ENCODE measurements at regions not wholly inside any gene's neighbourhood (a gene's known extent, or its start where the extent isn't known, plus 50 kb on each side); places are given as distances from the start of the nearest gene placed in this dataset.

- H3K36me3 ChIP-seq (ENCODE audit: control insufficient read depth in 1 of 2, insufficient read depth in 2 of 2, low read length in 2 of 2) = no peaks in the 10 kb centered on the region
- H3K27me3 ChIP-seq (ENCODE audit: low read depth, low read length) = no peaks in the 10 kb centered on the region
- H3K4me1 ChIP-seq (ENCODE audit: control insufficient read depth in 1 of 2, insufficient read depth in 2 of 2, low read length in 2 of 2) = no peaks in the 10 kb centered on the region
- no peaks in the 10 kb centered on the region for H3K9me3 ChIP-seq (ENCODE audit: control insufficient read depth in 1 of 2, low read length in 2 of 2)
- H3K27ac ChIP-seq (ENCODE audit: low read length) = no peak overlapping the region
- no peak overlapping the region for H3K4me3 ChIP-seq (ENCODE audit: low read depth in 1 of 2, low read length in 2 of 2)
Observed at GRCh38 chr10:44083719-44084400, 301.0 kb downstream of the CXCL12 start.

- H3K9me3 ChIP-seq (ENCODE audit: control insufficient read depth in 1 of 2, low read length in 2 of 2) = no peaks in the 10 kb centered on the region
- H3K27ac ChIP-seq (ENCODE audit: low read length) = no peak overlapping the region
- peaks cover 0 to 23% of the 10 kb centered on the region in 2 donors for H3K4me1 ChIP-seq (ENCODE audit: control insufficient read depth in 1 of 2, insufficient read depth in 2 of 2, low read length in 2 of 2)
- no peaks in the 10 kb centered on the region for H3K36me3 ChIP-seq (ENCODE audit: control insufficient read depth in 1 of 2, insufficient read depth in 2 of 2, low read length in 2 of 2)
- H3K4me3 ChIP-seq (ENCODE audit: low read depth in 1 of 2, low read length in 2 of 2) = no peak overlapping the region
- no peaks in the 10 kb centered on the region for H3K27me3 ChIP-seq (ENCODE audit: low read depth, low read length)
Observed at GRCh38 chr10:44071479-44071878, 313.4 kb downstream of the CXCL12 start.

- Histone ChIP-seq H3K36me3 (ENCODE audit: control insufficient read depth in 1 of 2, insufficient read depth in 2 of 2, low read length in 2 of 2) (no peaks in the 10 kb centered on the region), H3K4me3 (ENCODE audit: low read depth in 1 of 2, low read length in 2 of 2) (no peak overlapping the region), H3K9me3 (ENCODE audit: control insufficient read depth in 1 of 2, low read length in 2 of 2) (no peaks in the 10 kb centered on the region), H3K4me1 (ENCODE audit: control insufficient read depth in 1 of 2, insufficient read depth in 2 of 2, low read length in 2 of 2) (peaks cover 0 to 30% of the 10 kb centered on the region in 2 donors), H3K27ac (ENCODE audit: low read length) (no peak overlapping the region), H3K27me3 (ENCODE audit: low read depth, low read length) (no peaks in the 10 kb centered on the region)
Observed at GRCh38 chr10:44070282-44070681, 314.6 kb downstream of the CXCL12 start.

DNA sequence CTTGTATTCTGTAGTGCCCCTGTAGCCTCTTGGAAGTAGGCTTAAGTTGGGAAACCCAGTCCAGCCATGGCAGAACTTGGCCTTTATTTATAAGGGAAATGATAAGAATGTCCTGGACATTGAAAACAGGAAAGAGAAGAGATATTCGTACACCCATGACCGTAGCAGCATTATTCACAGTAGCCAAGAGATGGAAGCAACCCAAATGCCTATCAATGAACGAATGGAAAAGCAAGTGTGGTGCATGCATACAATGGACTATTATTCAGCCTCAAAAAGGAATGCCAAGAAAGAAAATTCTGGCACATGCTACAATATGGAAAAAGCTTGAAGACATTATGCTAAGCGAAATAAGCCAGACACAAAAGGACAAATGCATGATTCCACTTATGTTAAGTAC, 315.3 kb downstream of the CXCL12 start:
- Histone ChIP-seq H3K36me3 (ENCODE audit: control insufficient read depth in 1 of 2, insufficient read depth in 2 of 2, low read length in 2 of 2) (no peaks in the 10 kb centered on the region), H3K9me3 (ENCODE audit: control insufficient read depth in 1 of 2, low read length in 2 of 2) (no peaks in the 10 kb centered on the region), H3K4me3 (ENCODE audit: low read depth in 1 of 2, low read length in 2 of 2) (no peak overlapping the region), H3K27ac (ENCODE audit: low read length) (no peak overlapping the region), H3K4me1 (ENCODE audit: control insufficient read depth in 1 of 2, insufficient read depth in 2 of 2, low read length in 2 of 2) (peaks cover 0 to 35% of the 10 kb centered on the region in 2 donors), H3K27me3 (ENCODE audit: low read depth, low read length) (no peaks in the 10 kb centered on the region)

- no peaks in the 10 kb centered on the region for H3K27me3 ChIP-seq (ENCODE audit: low read depth, low read length)
- H3K4me3 ChIP-seq (ENCODE audit: low read depth in 1 of 2, low read length in 2 of 2) = no peak overlapping the region
- H3K4me1 ChIP-seq (ENCODE audit: control insufficient read depth in 1 of 2, insufficient read depth in 2 of 2, low read length in 2 of 2) = peaks cover 0 to 38% of the 10 kb centered on the region in 2 donors
- H3K9me3 ChIP-seq (ENCODE audit: control insufficient read depth in 1 of 2, low read length in 2 of 2) = no peaks in the 10 kb centered on the region
- H3K36me3 ChIP-seq (ENCODE audit: control insufficient read depth in 1 of 2, insufficient read depth in 2 of 2, low read length in 2 of 2) = no peaks in the 10 kb centered on the region
- H3K27ac ChIP-seq (ENCODE audit: low read length) = no peak overlapping the region
Observed at GRCh38 chr10:44068716-44069482, 316.0 kb downstream of the CXCL12 start.

- Histone ChIP-seq H3K9me3 (ENCODE audit: control insufficient read depth in 1 of 2, low read length in 2 of 2) (no peaks in the 10 kb centered on the region), H3K27me3 (ENCODE audit: low read depth, low read length) (no peaks in the 10 kb centered on the region), H3K4me1 (ENCODE audit: control insufficient read depth in 1 of 2, insufficient read depth in 2 of 2, low read length in 2 of 2) (peaks cover 0 to 38% of the 10 kb centered on the region in 2 donors), H3K27ac (ENCODE audit: low read length) (no peak overlapping the region), H3K36me3 (ENCODE audit: control insufficient read depth in 1 of 2, insufficient read depth in 2 of 2, low read length in 2 of 2) (no peaks in the 10 kb centered on the region), H3K4me3 (ENCODE audit: low read depth in 1 of 2, low read length in 2 of 2) (no peak overlapping the region)
Observed at GRCh38 chr10:44067432-44067831, 317.5 kb downstream of the CXCL12 start.

- Histone ChIP-seq H3K4me3 (ENCODE audit: low read depth in 1 of 2, low read length in 2 of 2) (no peak overlapping the region), H3K27ac (ENCODE audit: low read length) (no peak overlapping the region), H3K36me3 (ENCODE audit: control insufficient read depth in 1 of 2, insufficient read depth in 2 of 2, low read length in 2 of 2) (no peaks in the 10 kb centered on the region), H3K4me1 (ENCODE audit: control insufficient read depth in 1 of 2, insufficient read depth in 2 of 2, low read length in 2 of 2) (peaks cover 0 to 35% of the 10 kb centered on the region in 2 donors), H3K27me3 (ENCODE audit: low read depth, low read length) (no peaks in the 10 kb centered on the region), H3K9me3 (ENCODE audit: control insufficient read depth in 1 of 2, low read length in 2 of 2) (no peaks in the 10 kb centered on the region)
Observed at GRCh38 chr10:44066527-44067255, 318.2 kb downstream of the CXCL12 start.

- no peaks in the 10 kb centered on the region for H3K36me3 ChIP-seq (ENCODE audit: control insufficient read depth in 1 of 2, insufficient read depth in 2 of 2, low read length in 2 of 2)
- H3K4me1 ChIP-seq (ENCODE audit: control insufficient read depth in 1 of 2, insufficient read depth in 2 of 2, low read length in 2 of 2) = peaks cover 0 to 29% of the 10 kb centered on the region in 2 donors
- no peaks in the 10 kb centered on the region for H3K27me3 ChIP-seq (ENCODE audit: low read depth, low read length)
- H3K27ac ChIP-seq (ENCODE audit: low read length) = no peak overlapping the region
- no peaks in the 10 kb centered on the region for H3K9me3 ChIP-seq (ENCODE audit: control insufficient read depth in 1 of 2, low read length in 2 of 2)
- H3K4me3 ChIP-seq (ENCODE audit: low read depth in 1 of 2, low read length in 2 of 2) = no peak overlapping the region
Observed at GRCh38 chr10:44065788-44066526, 318.9 kb downstream of the CXCL12 start.

DNA sequence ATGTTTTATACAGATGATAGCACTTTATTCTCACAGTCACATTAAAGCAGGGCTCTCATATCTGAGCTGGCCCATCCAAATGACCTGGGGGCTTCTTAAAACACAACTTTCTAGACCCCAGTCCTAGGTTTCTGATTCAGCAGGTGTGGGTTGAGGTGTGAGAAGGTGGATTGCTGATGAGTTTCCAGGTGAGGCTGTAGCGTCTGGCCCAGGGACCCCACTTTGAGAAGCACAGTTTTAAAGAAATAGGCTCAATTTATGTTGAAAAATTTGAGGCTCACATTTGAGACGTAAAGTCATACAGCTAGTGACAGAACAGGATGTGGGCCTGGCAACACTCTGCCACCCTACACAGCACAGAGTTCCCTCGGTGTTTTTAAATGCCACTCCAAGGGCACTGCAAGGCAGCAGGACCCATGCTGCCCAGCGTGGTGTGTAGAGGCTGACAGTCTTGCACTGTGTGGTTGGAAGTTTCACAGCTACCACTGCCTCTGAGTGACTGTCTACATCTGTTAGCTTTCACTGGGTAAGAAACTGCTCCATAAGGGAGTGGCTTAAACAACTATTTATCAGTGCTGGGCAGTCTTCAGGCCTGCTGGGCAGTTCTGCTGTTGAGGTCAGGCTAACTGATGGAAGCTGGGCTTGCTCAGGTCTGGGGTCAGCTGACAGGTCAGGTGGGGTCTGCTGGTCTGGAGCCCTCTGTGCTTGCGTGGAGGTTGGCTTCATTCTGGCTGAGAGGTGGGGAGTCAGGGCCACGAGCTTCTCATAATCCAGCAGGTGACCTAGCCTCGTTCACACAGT, 319.7 kb downstream of the CXCL12 start:
- H3K36me3 ChIP-seq (ENCODE audit: control insufficient read depth in 1 of 2, insufficient read depth in 2 of 2, low read length in 2 of 2) = no peaks in the 10 kb centered on the region
- H3K27me3 ChIP-seq (ENCODE audit: low read depth, low read length) = no peaks in the 10 kb centered on the region
- H3K4me1 ChIP-seq (ENCODE audit: control insufficient read depth in 1 of 2, insufficient read depth in 2 of 2, low read length in 2 of 2) = peaks cover 0 to 24% of the 10 kb centered on the region in 2 donors
- no peak overlapping the region for H3K27ac ChIP-seq (ENCODE audit: low read length)
- H3K9me3 ChIP-seq (ENCODE audit: control insufficient read depth in 1 of 2, low read length in 2 of 2) = no peaks in the 10 kb centered on the region
- no peak overlapping the region for H3K4me3 ChIP-seq (ENCODE audit: low read depth in 1 of 2, low read length in 2 of 2)

GRCh38 chr10:44064317-44064716, 320.6 kb downstream of the CXCL12 start:
- no peaks in the 10 kb centered on the region for H3K9me3 ChIP-seq (ENCODE audit: control insufficient read depth in 1 of 2, low read length in 2 of 2)
- H3K27ac ChIP-seq (ENCODE audit: low read length) = no peak overlapping the region
- H3K4me1 ChIP-seq (ENCODE audit: control insufficient read depth in 1 of 2, insufficient read depth in 2 of 2, low read length in 2 of 2) = peaks cover 0 to 21% of the 10 kb centered on the region in 2 donors
- no peak overlapping the region for H3K4me3 ChIP-seq (ENCODE audit: low read depth in 1 of 2, low read length in 2 of 2)
- no peaks in the 10 kb centered on the region for H3K27me3 ChIP-seq (ENCODE audit: low read depth, low read length)
- H3K36me3 ChIP-seq (ENCODE audit: control insufficient read depth in 1 of 2, insufficient read depth in 2 of 2, low read length in 2 of 2) = no peaks in the 10 kb centered on the region
